Stimulated activated CD4-positive, alpha-beta T cell treated with anti-CD3 and anti-CD28 coated beads, TNF-alpha, amount 100 ng/mL, for 48 hours (primary cell): ENCODE measurements at regions not wholly inside any gene's neighbourhood (a gene's known extent, or its start where the extent isn't known, plus 50 kb on each side); places are given as distances from the start of the nearest gene placed in this dataset.
"Not testable (repeated sequence)": the region's sequence is repeated elsewhere in the genome, so short reads cannot be mapped to it uniquely, and the experiment has no call there.

Experiments
- DNase-seq, 3 donors: peaks; one replicate each; pipeline ENCODE4 v3.0.0-alpha.2; 2020; ENCODE audit warnings: low read depth in 3 of 3

- no peak for DNase-seq
These were observed 1601.9 kb upstream of the ADGRL3 start for GRCh38 chr4:59598330-59598618.

GRCh38 chr4:59608466-59608865, 1591.7 kb upstream of the ADGRL3 start:
- no peak for DNase-seq

- no peak for DNase-seq
These were observed 1587.9 kb upstream of the ADGRL3 start for GRCh38 chr4:59612235-59612634.

GRCh38 chr4:59615316-59615715, 1584.8 kb upstream of the ADGRL3 start:
- DNase-seq: no peak

- no peak for DNase-seq
These were observed 1570.8 kb upstream of the ADGRL3 start for GRCh38 chr4:59629348-59629747.

GRCh38 chr4:59630235-59630634, 1569.9 kb upstream of the ADGRL3 start:
- DNase-seq: no peak

- no peak for DNase-seq
These were observed 1569.2 kb upstream of the ADGRL3 start for GRCh38 chr4:59630922-59631321.

- DNase-seq: no peak
These were observed 1562.5 kb upstream of the ADGRL3 start for GRCh38 chr4:59637596-59637995.

- DNase-seq: no peak
These were observed 1556.4 kb upstream of the ADGRL3 start for GRCh38 chr4:59643682-59644081.

- DNase-seq: no peak
These were observed 1555.4 kb upstream of the ADGRL3 start for GRCh38 chr4:59644765-59645164.

- DNase-seq: no peak
These were observed 1554.0 kb upstream of the ADGRL3 start for GRCh38 chr4:59646082-59646481.

- no peak for DNase-seq
These were observed 1553.1 kb upstream of the ADGRL3 start for GRCh38 chr4:59647011-59647410.

- DNase-seq: no peak
These were observed 1552.6 kb upstream of the ADGRL3 start for GRCh38 chr4:59647500-59647899.

GRCh38 chr4:59650861-59651260, 1549.3 kb upstream of the ADGRL3 start:
- no peak for DNase-seq

GRCh38 chr4:59655996-59656395, 1544.1 kb upstream of the ADGRL3 start:
- DNase-seq: no peak

GRCh38 chr4:59664771-59665170, 1535.4 kb upstream of the ADGRL3 start:
- DNase-seq: no peak

- DNase-seq: no peak
These were observed 1533.5 kb upstream of the ADGRL3 start for GRCh38 chr4:59666645-59667044.

GRCh38 chr4:59671037-59671436, 1529.1 kb upstream of the ADGRL3 start:
- DNase-seq: no peak

- DNase-seq: no peak
These were observed 1523.7 kb upstream of the ADGRL3 start for GRCh38 chr4:59676389-59676788.

GRCh38 chr4:59676992-59677391, 1523.1 kb upstream of the ADGRL3 start:
- DNase-seq: not testable (repeated sequence)

GRCh38 chr4:59685626-59686025, 1514.5 kb upstream of the ADGRL3 start:
- no peak for DNase-seq

GRCh38 chr4:59689149-59689548, 1511.0 kb upstream of the ADGRL3 start:
- DNase-seq: no peak

GRCh38 chr4:59695355-59696053, 1504.6 kb upstream of the ADGRL3 start:
- no peak for DNase-seq

GRCh38 chr4:59698041-59698440, 1502.1 kb upstream of the ADGRL3 start:
- no peak for DNase-seq
